Prostate gland (tissue), 2 donors: ENCODE measurements at regions not wholly inside any gene's neighbourhood (a gene's known extent, or its start where the extent isn't known, plus 50 kb on each side); places are given as distances from the start of the nearest gene placed in this dataset.

Source experiments
- POLR2A ChIP-seq: fragments of 450-650 bp; IDR thresholded peaks from one replicate; pipeline ENCODE4 v1.6.1; 2016; ENCODE audit warnings: antibody characterized with exemption, mild to moderate bottlenecking
- TF ChIP-seq, protein P1 (sequence below), 4 experiments: fragments of 200-600 bp in 2 of 4; fragments of 450-650 bp in 2 of 4; sonication (generic) in 2 of 4; IDR thresholded peaks; 1 replicate in 3 of 4; 2 replicates in 1 of 4; pipeline ENCODE4 v1.5.1; 2016 to 2019; ENCODE audit warnings: antibody characterized with exemption in 4 of 4, mild to moderate bottlenecking in 2 of 4, moderate library complexity in 2 of 4

- TF ChIP-seq, protein P1, sequence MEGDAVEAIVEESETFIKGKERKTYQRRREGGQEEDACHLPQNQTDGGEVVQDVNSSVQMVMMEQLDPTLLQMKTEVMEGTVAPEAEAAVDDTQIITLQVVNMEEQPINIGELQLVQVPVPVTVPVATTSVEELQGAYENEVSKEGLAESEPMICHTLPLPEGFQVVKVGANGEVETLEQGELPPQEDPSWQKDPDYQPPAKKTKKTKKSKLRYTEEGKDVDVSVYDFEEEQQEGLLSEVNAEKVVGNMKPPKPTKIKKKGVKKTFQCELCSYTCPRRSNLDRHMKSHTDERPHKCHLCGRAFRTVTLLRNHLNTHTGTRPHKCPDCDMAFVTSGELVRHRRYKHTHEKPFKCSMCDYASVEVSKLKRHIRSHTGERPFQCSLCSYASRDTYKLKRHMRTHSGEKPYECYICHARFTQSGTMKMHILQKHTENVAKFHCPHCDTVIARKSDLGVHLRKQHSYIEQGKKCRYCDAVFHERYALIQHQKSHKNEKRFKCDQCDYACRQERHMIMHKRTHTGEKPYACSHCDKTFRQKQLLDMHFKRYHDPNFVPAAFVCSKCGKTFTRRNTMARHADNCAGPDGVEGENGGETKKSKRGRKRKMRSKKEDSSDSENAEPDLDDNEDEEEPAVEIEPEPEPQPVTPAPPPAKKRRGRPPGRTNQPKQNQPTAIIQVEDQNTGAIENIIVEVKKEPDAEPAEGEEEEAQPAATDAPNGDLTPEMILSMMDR (IDR thresholded peaks at IDR 0.05) = no peak
- TF ChIP-seq POLR2A = no peak
These were observed 123.1 kb downstream of the GALC start for GRCh38 chr14:87869619-87870583.
